GM12892 (cell line): ENCODE measurements at regions not wholly inside any gene's neighbourhood (a gene's known extent, or its start where the extent isn't known, plus 50 kb on each side); places are given as distances from the start of the nearest gene placed in this dataset.

Source experiments
- POLR2A ChIP-seq: IDR thresholded peaks from 2 replicates; pipeline ENCODE4 v1.6.1; 2011; ENCODE audit warnings: low read depth, low read length, control low read depth
- POLR2AphosphoS5 ChIP-seq: IDR thresholded peaks from 2 replicates; pipeline ENCODE4 v1.6.1; 2011; ENCODE audit warnings: low read depth, low read length, control low read depth
- TAF1 ChIP-seq: IDR thresholded peaks from 2 replicates; pipeline ENCODE4 v1.6.1; 2011; ENCODE audit warnings: low read depth, mild to moderate bottlenecking, control low read depth, low read length, borderline replicate concordance

GRCh38 chr1:229857585-229857984 lies 209.5 kb upstream of the GALNT2 start:
- TF ChIP-seq POLR2A (no peak), POLR2AphosphoS5 (no peak), TAF1 (no peak)
